ENCODE measurements at regions not wholly inside any gene's neighbourhood (a gene's known extent, or its start where the extent isn't known, plus 50 kb on each side); places are given as distances from the start of the nearest gene placed in this dataset.
A peak's percentile ranks its signal among the peaks of the same experiment; 100 is the strongest.
"Not testable (repeated sequence)": the region's sequence is repeated elsewhere in the genome, so short reads cannot be mapped to it uniquely, and the experiment has no call there.

GRCh38 chr12:60535363-60535762 lies 939.5 kb downstream of the SLC16A7 start:
- H3K4me3 ChIP-seq (ENCODE audit: low read length) = no peak overlapping the region
- DNase-seq (ENCODE audit: low read depth) = peak; percentile 22
- TF ChIP-seq, protein P1, sequence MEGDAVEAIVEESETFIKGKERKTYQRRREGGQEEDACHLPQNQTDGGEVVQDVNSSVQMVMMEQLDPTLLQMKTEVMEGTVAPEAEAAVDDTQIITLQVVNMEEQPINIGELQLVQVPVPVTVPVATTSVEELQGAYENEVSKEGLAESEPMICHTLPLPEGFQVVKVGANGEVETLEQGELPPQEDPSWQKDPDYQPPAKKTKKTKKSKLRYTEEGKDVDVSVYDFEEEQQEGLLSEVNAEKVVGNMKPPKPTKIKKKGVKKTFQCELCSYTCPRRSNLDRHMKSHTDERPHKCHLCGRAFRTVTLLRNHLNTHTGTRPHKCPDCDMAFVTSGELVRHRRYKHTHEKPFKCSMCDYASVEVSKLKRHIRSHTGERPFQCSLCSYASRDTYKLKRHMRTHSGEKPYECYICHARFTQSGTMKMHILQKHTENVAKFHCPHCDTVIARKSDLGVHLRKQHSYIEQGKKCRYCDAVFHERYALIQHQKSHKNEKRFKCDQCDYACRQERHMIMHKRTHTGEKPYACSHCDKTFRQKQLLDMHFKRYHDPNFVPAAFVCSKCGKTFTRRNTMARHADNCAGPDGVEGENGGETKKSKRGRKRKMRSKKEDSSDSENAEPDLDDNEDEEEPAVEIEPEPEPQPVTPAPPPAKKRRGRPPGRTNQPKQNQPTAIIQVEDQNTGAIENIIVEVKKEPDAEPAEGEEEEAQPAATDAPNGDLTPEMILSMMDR (conservative IDR thresholded peaks at IDR 0.05; ENCODE audit: low read length) = no peak

DNA sequence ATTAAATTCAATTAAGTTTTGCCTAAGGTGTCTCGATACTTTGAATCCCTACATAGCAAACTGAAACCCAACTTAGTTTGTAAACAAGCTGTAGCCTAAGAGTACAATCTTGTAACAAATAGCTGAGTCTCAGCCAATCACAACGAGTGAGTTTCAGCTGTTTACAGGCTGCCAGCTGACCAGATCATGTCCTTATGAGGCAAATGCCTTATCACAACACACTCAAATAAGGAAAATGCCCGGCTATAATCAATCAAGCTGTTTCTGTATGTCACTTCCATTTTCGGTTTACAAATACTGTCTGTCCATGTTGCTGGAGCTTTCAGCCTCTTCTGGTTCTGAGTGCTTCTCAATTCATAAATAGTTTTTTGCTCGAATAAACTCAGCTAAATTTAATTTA lies 943.8 kb downstream of the SLC16A7 start:
- peak; percentile 1 for DNase-seq (ENCODE audit: low read depth)
- peak overlapping the region; percentile 11 for H3K4me3 ChIP-seq (ENCODE audit: low read length)
- TF ChIP-seq, protein P1 (conservative IDR thresholded peaks at IDR 0.05; ENCODE audit: low read length) = no peak

GRCh38 chr12:60568914-60569313 lies 973.1 kb downstream of the SLC16A7 start:
- TF ChIP-seq, protein P1 (conservative IDR thresholded peaks at IDR 0.05; ENCODE audit: low read length) = no peak
- DNase-seq (ENCODE audit: low read depth) = no peak
- no peak overlapping the region for H3K4me3 ChIP-seq (ENCODE audit: low read length)

- no peak overlapping the region for H3K4me3 ChIP-seq (ENCODE audit: low read length)
- no peak for DNase-seq (ENCODE audit: low read depth)
- TF ChIP-seq, protein P1 (conservative IDR thresholded peaks at IDR 0.05; ENCODE audit: low read length) = no peak
These were observed 981.8 kb downstream of the SLC16A7 start for GRCh38 chr12:60577607-60578006.

DNA sequence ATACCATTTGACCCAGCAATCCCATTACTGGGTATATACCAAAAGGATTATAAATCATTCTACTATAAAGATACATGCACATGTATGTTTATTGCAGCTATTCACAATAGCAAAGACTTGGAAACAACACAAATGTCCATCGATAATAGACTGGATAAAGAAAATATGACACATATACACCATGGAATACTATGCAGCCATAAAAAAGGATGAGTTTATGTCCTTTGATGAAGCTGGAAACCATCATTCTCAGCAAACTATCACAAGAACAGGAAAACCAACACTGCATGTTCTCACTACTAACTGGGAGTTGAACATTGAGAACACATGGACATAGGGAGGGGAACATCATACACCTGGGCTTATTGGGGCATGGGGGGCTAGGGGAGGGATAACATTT lies 991.8 kb downstream of the SLC16A7 start:
- DNase-seq (ENCODE audit: low read depth) = not testable (repeated sequence)

DNA sequence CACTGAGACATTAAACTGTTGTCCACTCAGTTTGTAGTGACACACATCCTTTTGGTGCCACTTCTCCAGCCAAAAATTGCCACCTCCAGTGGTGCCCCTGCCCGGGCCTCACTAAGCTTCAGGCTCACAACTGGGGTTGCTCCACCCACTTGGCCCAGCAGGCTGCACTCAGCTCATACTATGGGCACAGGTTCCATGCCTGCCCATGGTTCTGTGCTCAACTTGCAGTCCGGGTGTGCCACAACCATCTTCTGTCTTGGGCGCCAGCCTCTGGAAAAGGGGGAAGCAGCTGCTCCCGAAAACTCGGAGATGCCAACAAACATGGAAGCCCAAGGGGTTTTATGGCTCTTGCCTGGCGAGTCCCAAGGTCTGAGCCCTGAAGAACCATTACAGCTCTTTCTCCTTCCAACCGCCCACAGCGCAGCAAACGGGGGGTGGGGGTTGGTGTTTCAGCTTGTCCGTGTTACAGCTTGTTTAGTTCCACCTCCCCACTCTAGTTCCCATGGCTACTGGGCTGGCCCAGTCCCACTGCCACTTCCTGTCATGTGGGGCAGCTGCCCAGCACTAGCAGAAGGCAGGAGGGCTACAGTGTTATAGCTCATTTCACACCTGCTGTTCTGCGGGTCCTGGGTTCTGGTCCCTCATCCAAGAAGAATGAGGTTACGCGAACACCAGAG lies 998.3 kb downstream of the SLC16A7 start:
- TF ChIP-seq, protein P1 (conservative IDR thresholded peaks at IDR 0.05; ENCODE audit: low read length) = no peak
- H3K4me3 ChIP-seq (ENCODE audit: low read length) = no peak overlapping the region
- no peak for DNase-seq (ENCODE audit: low read depth)

More for the DNA sequence above, 991.8 kb downstream of the SLC16A7 start:
- H3K4me3 ChIP-seq (ENCODE audit: low read length) = not testable (repeated sequence)

- TF ChIP-seq, protein P1 (conservative IDR thresholded peaks at IDR 0.05; ENCODE audit: low read length) = no peak
- DNase-seq (ENCODE audit: low read depth) = no peak
These were observed 1006.8 kb downstream of the SLC16A7 start for GRCh38 chr12:60602601-60603000.

GRCh38 chr12:60603475-60603874 lies 1007.6 kb downstream of the SLC16A7 start:
- DNase-seq (ENCODE audit: low read depth); H3K4me3 ChIP-seq (ENCODE audit: low read length): not testable (repeated sequence)

More at GRCh38 chr12:60602601-60603000, 1006.8 kb downstream of the SLC16A7 start:
- no peak overlapping the region for H3K4me3 ChIP-seq (ENCODE audit: low read length)
